Stimulated activated CD8-positive, alpha-beta memory T cell treated with anti-CD3 and anti-CD28 coated beads, Interleukin-7, amount 100 ng/mL, for 4 hours (primary cell): ENCODE measurements at regions not wholly inside any gene's neighbourhood (a gene's known extent, or its start where the extent isn't known, plus 50 kb on each side); places are given as distances from the start of the nearest gene placed in this dataset.

Experiments
- DNase-seq, 2 donors: peaks; one replicate each; pipeline ENCODE4 v3.0.0-alpha.2; 2020; ENCODE audit warnings: low read depth in 2 of 2

GRCh38 chr1:199976496-199977144 lies 50.9 kb upstream of the NR5A2 start:
- DNase-seq = no peak
